ENCODE measurements at regions not wholly inside any gene's neighbourhood (a gene's known extent, or its start where the extent isn't known, plus 50 kb on each side); places are given as distances from the start of the nearest gene placed in this dataset.
"Not testable (repeated sequence)": the region's sequence is repeated elsewhere in the genome, so short reads cannot be mapped to it uniquely, and the experiment has no call there.

- TF ChIP-seq CTCF (IDR thresholded peaks at IDR 0.05; ENCODE audit: low read depth, low read length, poor library complexity, severe bottlenecking); EZH2phosphoT487 (IDR thresholded peaks at IDR 0.05; ENCODE audit: borderline replicate concordance, low read length): not testable (repeated sequence)
Measured at GRCh38 chr5:13335026-13335425, 609.5 kb downstream of the DNAH5 start.

Data from DOHH2 (cell line).